ENCODE measurements at regions not wholly inside any gene's neighbourhood (a gene's known extent, or its start where the extent isn't known, plus 50 kb on each side); places are given as distances from the start of the nearest gene placed in this dataset.
A peak's percentile ranks its signal among the peaks of the same experiment; 100 is the strongest.

- DNase-seq (ENCODE audit: low spot score): no peak
Observed at GRCh38 chrX:55981603-55982002, 250.6 kb upstream of the KLF8 start.

DNA sequence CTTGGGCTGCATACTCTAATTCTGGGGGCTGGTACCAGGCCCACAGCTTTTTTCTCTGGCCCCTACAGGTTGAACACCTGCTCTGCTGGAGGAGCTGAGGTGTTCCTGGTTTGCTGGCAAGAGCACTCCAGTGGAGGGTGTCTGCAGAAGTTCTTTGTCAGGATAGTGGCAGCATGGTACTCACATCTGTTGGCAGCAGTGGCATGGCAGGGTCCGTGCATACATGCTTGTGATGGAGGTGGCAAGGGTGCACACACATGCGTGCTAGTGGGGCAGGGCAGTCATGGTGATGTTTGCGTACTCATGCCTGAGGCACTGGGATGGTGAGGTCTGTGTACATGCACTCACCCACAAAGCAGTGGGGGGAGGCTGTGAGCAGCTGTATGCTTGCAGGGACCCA is 235.5 kb upstream of the KLF8 start:
- DNase-seq (ENCODE audit: low spot score): no peak

- no peak for DNase-seq (ENCODE audit: low spot score)
Observed at GRCh38 chrX:56000174-56000573, 232.0 kb upstream of the KLF8 start.

- no peak for DNase-seq (ENCODE audit: low spot score)
Observed at GRCh38 chrX:56000729-56001128, 231.4 kb upstream of the KLF8 start.

DNA sequence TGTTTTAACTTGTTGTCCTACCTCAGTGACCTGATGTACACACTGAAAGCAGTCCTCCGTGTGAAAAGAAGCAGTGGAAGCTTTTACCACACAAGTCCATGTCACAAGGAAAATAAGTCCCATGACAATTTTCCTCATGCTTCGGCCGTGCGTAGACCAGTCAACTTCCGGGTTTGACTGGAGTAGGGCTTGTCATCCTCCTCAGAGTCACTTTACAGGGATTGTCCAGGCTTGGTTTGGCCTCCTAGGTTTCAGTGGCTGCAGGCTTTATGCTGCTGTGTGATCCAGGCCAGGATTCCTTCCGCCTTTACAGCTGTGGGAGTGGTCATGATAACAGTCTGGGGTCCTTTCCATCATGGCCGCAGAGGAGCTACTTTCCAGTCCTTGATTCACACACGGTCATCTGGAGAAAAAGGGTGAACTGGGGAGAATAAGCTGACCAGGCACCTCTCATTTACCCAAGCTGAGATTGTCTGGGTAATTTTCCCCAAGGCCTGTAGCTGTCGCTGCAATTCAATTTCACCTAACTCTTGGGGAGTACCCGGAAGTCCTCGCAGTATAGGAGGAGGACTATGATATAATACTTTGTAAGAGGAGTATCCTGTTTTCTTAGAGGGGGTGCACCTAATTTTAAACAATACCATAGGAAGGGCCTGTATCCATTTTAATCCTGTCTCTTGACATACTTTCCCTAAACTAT is 206.1 kb upstream of the KLF8 start:
- no peak for DNase-seq (ENCODE audit: low spot score)

DNA sequence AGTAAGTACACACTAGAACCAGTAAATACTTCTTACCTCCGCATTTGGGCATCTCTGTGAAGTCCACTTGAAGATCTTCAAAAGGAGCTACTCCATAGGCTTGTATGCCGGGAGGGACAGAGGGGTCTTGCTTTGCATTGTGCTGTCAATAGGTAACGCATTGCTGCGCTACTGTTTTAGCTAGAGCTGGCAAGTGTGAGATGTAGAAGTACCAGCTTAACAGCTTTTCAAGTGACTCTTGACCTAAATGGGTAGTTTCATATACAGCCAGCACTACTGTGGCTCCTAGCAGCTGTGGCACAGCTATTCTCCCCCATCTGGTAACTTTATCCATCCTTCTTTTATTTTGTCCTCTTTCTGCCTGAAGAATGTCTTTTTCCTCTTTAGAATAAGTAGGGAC is 205.3 kb upstream of the KLF8 start:
- DNase-seq (ENCODE audit: low spot score): no peak

DNA sequence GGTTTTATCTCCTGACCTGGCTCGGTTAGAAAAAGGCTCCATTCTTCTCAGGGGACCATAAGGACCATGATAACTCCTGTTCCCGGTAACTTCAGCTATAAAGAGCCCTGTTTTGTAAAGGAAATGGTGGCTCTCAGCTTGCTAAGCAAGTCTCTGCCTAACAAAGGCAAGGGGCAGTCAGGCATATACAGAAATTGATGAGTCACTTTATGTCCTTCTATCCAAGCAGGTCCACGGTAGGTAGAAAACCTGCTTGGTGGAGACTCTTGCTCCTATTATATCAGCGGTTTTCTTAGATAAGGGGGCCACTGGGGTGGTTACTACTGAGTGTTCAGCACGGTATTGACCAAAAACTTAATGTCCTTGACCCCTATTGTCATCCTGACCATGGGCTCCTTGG is 203.0 kb upstream of the KLF8 start:
- DNase-seq (ENCODE audit: low spot score): no peak

DNA sequence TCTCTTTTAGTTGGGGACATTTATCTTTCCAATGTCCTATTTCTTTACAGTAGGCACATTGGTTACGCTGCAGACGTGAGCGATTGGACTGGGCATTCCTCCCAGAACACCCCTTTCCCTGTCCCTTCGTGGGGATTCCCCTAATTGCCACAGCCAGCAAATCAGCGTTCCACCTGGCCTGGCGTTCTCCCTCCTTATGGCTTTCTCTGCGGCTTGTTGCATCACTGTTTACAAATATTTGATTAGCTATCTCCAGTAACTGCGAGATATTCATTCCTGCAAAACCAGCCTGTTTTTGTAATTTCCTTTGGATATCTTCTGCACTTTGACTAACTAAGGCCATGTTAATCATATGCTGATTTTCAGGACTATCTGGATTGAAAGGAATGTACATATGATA is 202.5 kb upstream of the KLF8 start:
- no peak for DNase-seq (ENCODE audit: low spot score)

DNA sequence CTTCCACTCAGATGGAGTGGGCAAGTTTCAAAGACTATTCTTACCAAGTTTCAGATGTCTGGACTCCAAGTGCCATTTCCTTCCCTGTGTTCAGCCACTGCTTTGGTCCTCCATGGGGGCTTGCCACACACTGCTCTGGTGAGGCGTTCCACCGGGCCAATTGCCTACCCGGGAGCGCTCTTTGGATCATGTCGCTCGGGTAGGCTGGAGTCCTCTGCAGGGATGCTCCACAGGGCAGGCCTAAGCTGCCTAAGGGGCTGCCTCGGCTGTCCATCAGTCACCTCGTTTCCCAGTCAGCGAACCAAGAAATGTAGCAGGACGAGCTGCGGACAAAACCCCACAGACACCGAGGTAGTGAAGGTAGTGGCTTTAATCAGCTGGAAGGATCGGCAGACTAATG is 200.7 kb upstream of the KLF8 start:
- DNase-seq (ENCODE audit: low spot score): no peak

DNA sequence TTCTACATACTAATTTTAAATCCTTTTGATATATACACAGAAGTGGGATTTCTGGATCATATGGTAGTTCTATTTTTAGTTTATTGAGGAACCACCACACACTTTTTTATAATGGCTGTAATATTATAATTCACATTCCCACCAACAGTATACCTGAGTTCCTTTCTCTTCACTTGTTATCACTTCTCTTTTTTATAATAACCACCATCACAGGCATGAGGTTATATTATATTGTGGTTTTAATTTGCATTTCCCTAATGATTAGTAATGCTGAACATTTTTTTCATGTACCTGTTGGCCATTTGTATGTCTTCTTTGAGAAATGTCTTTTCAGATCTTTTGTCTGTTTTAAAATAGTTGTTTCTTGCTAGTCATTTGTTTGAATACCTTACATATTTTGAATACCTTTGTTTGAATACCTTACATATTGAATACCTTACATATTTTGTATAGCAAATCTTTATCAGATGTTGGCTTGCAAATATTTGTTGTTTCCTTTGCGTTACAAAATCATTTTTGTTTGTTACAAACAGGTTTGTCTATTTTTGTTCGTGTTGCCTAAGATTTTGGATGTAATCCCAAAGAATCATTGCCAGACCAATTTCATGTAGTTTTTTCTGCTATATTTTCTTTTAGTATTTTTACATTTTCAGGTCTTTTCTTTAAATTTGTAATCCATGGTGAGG is 198.5 kb upstream of the KLF8 start:
- no peak for DNase-seq (ENCODE audit: low spot score)

DNA sequence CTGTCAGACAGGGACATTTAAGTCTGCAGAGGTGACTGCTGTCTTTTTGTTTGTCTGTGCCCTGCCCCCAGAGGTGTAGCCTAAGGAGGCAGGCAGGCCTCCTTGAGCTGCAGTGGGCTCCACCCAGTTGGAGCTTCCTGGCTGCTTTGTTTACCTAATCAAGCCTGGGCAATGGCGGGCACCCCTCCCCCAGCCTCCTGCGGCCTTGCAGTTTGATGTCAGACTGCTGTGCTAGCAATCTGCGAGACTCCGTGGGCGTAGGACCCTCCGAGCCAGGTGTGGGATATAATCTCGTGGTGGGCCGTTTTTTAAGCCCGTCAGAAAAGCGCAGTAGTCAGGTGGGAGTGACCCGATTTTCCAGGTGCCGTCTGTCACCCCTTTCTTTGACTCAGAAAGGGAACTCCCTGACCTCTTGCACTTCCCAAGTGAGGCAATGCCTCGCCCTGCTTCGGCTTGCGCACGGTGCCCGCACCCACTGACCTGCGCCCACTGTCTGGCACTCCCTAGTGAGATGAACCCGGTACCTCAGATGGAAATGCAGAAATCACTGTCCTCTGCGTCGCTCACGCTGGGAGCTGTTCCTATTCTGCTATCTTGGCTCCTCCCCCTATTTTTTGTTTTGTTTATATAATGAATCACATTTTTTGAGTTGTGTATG is 179.4 kb upstream of the KLF8 start:
- DNase-seq (ENCODE audit: low spot score): peak; percentile 2

- no peak for DNase-seq (ENCODE audit: low spot score)
Observed at GRCh38 chrX:56057325-56057724, 174.8 kb upstream of the KLF8 start.

- no peak for DNase-seq (ENCODE audit: low spot score)
Observed at GRCh38 chrX:56066016-56066415, 166.1 kb upstream of the KLF8 start.

DNA sequence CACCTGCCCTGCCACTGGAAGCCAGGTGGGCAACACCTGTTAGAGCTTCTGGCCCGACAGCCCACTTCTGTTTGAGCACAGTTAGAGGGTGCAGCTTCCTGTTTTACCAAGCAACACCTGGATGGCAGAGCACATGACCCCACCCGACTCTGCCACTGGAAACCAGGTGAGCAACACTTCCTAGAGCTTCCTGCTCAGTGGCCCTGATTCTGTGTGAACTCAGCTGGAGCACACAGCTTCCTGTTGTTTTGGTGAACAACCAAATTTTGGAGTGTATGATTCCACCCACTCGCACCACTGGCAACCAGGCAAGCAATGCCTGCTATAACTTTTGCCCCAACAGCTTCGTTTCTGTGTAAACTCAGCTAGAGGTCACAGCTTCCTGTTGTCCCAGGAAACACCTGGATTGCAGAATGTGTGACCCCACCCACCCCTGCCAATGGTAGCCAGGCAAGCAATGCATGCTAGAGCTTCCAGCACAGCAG is 163.8 kb upstream of the KLF8 start:
- no peak for DNase-seq (ENCODE audit: low spot score)

- DNase-seq (ENCODE audit: low spot score): no peak
Observed at GRCh38 chrX:56069299-56069931, 162.7 kb upstream of the KLF8 start.

- no peak for DNase-seq (ENCODE audit: low spot score)
Observed at GRCh38 chrX:56089376-56089775, 142.8 kb upstream of the KLF8 start.

- DNase-seq (ENCODE audit: low spot score): no peak
Observed at GRCh38 chrX:56099271-56099670, 132.9 kb upstream of the KLF8 start.

- DNase-seq (ENCODE audit: low spot score): peak; percentile 1
Observed at GRCh38 chrX:56107320-56107719, 124.8 kb upstream of the KLF8 start.

GRCh38 chrX:56113785-56114436 is 118.2 kb upstream of the KLF8 start:
- DNase-seq (ENCODE audit: low spot score): no peak

- no peak for DNase-seq (ENCODE audit: low spot score)
Observed at GRCh38 chrX:56114437-56114787, 117.7 kb upstream of the KLF8 start.

DNA sequence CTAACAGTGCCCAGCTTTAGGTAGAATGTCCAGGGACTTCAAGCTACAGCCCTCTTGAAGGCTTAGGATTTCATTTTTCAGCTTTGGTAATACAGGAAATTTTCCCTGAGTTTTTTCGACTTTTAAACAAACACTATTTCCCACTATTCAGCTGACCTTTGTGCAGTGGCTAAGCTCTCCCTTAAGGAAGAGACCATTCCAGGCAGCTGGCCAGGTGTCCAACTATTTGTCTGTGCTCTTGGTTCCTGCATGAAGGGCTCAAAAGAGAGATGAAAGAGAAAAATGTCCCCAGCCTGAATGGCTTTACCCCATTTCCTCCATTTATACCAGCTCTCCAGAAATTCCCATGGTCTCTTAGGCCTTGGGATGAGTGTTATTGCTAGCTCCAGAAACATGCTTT is 111.9 kb upstream of the KLF8 start:
- no peak for DNase-seq (ENCODE audit: low spot score)

DNA sequence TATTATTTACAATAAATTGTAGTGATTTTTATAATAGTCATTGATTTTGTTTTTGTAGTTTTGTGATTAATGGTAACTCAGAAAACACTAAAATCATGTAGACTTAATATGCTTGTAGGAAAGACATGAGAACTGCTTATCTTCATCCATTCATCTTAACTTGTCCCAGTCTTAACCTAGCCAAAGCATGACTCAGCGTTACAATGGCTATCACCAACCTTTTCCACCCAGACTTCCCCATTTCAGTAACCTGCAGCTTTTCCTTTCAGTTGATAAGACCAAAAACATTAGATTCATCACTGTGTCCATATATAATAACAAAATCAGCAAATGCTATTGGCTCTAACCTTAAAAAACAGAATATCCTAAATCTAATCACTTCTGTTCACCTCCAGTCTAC is 106.2 kb upstream of the KLF8 start:
- no peak for DNase-seq (ENCODE audit: low spot score)

Measured in SW480 (cell line).